DMS114 treated with DMSO at 0.1 percent for 48 hours (cell line): ENCODE measurements at regions not wholly inside any gene's neighbourhood (a gene's known extent, or its start where the extent isn't known, plus 50 kb on each side); places are given as distances from the start of the nearest gene placed in this dataset.
A peak's percentile ranks its signal among the peaks of the same experiment; 100 is the strongest.

Source experiments
- DNase-seq: peaks from one replicate; lab custom pipeline; 2025; ENCODE audit not compliant: unreplicated experiment; lab: John Stamatoyannopoulos, UW

DNA sequence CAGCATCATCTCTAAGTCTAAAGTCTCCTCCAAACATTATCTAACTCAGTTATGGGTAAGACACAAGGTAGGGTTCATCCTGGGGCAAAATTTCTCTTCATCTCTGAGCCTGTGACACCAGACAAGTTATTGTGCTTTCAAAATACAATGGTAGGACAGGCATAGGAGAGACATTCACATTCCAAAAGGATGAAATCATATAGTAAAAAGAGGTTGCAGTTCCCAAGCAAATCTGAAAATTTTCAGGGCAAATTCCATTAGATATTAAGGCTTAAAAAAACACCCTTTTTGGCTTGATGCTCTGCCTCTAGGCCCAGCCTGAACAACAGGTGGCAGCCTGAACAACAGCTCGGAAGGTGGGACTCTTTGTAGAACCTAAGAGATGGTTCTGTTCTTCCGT is 448.3 kb upstream of the SLIT2 start:
- DNase-seq, result no peak

DNA sequence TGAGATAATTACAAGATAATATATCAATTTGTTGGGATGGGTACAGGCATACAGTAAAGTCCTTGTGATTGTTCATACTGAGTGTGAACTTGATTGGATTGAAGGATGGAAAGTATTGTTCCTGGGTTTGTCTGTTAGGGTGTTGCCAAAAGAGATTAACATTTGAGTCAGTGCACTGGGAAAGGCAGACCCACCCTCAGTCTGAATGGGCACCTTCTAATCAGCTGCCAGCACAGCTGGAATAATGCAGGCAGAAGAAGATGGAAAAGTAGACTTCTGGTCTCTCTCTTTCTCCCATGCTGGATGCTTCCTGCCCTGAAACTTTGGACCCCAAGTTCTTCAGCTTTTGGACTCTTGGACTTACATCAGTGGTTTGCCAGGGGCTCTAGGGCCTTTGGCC is 457.9 kb upstream of the SLIT2 start:
- DNase-seq, result no peak

DNA sequence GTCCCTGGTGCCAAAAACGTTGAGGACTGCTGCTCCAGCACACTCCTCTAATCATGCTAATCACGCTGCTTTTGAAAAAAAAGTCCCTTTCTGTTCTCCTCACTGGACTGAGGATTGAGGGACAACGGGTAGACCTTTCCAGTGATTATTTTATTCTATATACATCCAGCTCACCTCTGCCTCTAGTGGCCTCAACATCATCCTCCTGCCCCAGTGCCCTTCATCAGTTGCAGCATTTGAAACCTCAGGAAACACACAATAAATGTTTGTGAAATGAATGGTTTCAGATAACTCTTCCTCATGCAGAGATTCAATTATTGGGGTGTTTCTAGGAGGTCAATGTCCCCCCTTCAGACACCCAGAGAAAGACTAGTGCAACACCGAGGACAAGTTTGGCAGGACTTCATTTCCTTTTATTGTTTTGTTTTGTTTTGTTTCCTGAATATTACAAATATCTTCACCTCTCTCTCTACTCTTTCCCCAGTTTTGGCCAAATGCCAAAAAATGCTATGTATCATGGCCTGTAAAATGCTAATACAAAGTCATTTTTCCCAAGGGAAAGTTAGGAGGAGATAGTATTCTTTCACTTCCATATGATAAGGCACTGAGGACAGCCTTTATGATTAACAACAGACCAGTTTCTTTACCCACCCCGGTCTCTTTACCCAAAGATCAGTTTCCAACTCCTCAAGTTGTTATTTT is 460.1 kb upstream of the SLIT2 start:
- peak; percentile 1 for DNase-seq

DNA sequence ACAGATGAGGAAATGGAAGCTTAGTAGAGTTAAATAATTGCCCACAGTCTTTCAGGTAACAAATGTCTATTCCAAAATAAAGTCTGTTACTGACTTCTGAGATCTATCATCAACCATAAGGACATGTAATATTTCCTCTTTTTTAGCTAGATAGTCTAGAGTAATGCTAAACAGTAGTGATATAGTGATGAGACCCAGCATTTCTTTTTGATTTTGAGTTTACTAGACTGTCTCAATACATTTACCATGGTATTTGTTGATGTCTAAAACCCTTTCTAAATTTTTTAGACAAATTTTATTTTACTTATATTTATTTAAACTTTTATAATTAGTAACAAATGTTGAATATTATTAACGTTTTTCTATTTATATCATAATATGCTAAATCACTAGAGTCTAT is 465.1 kb upstream of the SLIT2 start:
- DNase-seq, result no peak

- no peak for DNase-seq
Measured at GRCh38 chr4:19783667-19784223, 468.0 kb upstream of the SLIT2 start.

GRCh38 chr4:19780871-19781270 is 470.8 kb upstream of the SLIT2 start:
- DNase-seq, result no peak

DNA sequence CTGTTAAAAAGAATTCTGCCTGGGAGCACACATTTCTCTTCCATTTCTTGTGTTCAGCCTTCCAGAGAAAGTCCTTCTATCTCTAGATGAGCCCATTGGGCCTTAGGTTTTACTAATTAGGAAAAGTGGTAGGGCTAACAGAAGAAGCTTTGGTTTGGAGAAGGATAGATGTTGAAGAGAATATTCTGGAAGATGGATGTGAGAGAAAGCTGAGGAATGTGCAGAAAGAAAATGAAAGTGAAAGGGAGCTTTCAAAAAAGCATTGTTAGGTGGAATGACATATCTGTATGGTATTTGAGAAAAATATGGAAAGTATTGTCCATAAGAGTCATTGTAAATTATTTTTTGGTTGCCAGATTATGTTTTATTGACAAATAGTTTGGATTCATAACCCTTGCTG is 474.8 kb upstream of the SLIT2 start:
- no peak for DNase-seq

- DNase-seq, result no peak
Measured at GRCh38 chr4:19776021-19776459, 475.7 kb upstream of the SLIT2 start.

DNA sequence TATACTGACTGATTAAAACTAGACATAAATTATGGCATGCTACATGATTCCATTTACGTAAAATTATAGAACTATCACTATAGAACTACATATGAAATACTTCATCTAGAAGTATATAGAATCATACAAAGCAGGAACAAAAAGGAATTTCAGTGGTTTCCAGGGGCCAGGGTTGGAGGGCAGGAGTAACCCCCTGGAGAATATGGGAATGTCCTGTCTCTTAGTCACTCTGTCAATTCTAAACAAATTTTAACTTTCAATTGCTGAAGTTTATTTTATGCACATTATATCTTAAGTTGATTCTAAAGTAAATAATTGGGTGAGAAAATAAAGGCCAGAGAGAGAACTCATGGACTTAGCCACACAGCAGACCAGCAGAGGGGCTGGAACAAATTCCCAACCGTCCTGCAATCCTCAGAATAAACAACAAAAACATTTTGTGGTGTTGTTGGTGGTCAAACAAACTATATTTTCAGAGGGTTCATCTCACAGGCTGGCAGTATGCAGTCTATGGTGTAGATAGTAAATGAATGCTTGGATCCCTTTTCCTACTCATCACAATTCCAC is 476.9 kb upstream of the SLIT2 start:
- no peak for DNase-seq

DNA sequence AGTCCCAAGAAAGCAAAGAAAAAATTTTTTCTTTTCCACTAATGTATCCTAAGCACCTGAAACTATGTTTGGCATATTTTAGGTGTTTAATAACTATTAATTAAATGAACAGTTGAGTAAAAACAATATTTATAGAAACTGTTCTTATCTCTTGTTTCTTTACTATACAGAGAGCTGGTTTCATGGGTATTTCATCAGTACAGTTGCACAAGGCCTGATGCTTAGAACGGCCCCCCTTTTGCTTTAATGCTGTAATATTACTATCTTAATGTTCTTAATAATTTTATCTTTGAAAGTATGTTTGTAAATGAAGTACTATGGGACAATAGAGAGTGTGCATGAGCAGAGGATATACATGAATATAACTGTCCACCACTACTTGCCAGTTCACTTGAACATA is 479.1 kb upstream of the SLIT2 start:
- DNase-seq, result no peak

GRCh38 chr4:19756661-19757060 is 495.0 kb upstream of the SLIT2 start:
- DNase-seq, result no peak

- no peak for DNase-seq
Measured at GRCh38 chr4:19752599-19752998, 499.1 kb upstream of the SLIT2 start.

GRCh38 chr4:19748519-19749479 is 502.9 kb upstream of the SLIT2 start:
- no peak for DNase-seq

DNA sequence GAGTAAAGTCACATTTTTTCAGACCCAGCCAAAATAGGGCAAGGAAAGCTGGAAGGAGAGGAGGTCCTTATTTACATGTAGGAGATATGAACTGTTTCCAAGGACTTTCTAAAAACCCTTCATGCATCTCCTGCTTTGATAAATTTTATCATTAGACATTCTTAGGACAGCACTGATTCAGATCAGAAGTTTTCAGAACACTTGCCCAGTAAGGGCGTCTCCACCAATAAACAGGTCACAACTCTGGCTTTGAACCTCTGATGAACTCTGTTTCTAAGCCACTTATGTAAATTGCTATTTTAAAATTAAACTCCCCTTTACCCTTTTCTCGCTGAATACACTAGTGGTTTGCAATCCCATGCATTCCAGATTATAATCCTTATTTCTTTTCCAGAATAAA is 505.3 kb upstream of the SLIT2 start:
- no peak for DNase-seq

DNA sequence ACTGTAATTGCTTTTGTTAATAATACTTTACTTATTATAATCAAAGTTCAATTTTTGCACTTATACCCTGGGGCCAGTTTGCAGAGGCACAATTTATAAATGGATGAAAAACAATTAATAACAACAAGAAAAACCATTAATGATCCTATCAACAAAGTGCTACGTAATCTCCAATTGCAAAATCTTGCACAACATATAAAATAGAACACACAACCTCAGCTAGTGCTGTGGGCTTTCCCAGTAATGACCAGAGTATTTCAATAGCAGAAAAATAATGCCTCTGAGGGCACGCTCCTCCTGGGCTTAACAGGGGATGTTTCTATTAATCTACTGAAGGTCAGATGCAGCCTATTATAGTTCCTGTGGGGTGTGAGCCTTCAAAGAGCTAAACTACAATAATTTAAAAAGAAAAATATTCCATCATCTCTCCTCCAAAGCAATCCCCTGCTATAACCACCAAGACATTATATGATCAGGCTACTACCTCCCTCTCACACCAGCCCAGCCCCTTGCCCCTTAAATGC is 508.5 kb upstream of the SLIT2 start:
- DNase-seq, result no peak

DNA sequence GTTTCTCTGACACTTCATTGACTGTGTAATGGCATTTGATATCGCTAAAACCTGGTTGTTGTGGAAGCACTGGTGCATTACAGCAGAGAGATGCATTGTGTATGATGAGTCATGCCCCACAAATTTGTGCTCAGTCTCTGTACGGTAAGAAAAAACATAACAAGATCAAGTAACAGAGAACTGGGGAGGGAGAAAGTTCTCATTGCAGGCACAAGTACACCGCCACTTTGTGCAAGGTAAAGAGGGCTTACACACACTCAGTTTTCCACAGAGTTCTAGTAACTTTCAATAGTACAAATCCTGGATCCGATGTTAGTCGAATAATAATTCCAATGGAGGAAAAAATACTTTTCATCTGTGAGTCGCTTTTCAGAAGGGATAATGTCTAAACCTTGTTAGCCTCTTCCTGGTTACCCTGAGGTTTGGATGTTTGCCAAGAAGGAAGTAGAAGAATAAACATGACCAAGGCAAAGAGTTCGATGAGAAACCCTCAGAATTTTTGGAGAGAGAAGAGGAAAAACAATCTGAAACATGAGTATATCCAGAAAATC is 512.5 kb upstream of the SLIT2 start:
- DNase-seq, result no peak

GRCh38 chr4:19736968-19737756 is 514.5 kb upstream of the SLIT2 start:
- DNase-seq, result no peak

DNA sequence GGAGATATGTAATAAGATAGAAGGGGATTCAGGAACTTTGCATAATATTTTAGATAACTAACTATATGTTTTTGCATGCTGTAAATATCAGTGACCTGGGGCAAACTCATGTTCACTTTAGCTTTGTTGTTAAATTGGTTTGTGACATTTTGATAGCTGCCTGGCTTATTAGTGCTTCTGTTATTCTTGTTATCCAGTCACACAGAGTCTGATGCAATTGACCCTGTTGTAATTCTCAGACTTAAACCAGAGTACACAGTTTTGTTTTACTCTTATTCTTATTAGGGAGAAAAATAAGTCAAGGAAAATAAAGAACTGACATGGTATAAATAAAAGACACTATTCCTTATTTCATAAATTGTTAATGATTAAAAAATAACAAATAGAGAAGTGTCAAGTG is 516.7 kb upstream of the SLIT2 start:
- DNase-seq, result no peak

DNA sequence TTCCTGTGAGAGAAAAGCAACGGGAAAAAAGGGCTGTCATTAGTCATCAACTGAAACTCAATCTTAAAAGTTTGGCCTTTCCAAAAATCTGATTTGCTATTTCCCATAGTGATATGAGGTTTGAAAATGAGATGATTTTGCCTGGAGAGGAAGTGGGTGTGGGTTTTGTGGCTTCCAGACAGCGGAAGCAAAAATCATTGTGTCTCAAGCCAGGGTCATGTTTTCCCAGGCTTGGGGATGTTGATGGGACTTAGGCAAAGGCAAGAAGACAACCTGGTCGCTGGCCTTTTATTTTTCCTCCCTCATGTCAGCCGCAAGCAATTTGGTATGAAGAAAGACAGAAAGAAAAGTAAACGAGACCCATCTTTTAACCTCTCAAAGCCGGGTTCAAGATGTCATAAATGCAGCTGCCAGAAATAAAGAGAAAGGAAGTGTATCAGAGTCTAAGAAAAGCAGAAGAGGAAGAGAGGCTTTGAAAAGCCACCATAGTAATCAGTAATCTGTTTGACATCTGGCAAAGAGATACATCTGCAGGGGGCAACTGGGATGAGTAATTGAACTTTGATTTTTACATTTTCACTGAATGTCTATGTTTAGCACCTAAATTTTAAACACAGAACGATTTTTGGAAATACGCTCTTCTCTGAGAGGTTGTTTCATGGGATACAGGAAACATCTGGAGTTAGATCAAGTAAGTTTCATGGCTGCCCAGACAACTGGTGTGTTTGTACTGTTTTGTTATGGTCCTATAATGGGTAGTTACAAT is 521.6 kb upstream of the SLIT2 start:
- DNase-seq, result no peak

- DNase-seq, result no peak
Measured at GRCh38 chr4:19728773-19729172, 522.9 kb upstream of the SLIT2 start.
